HEK293 (cell line): ENCODE measurements at regions not wholly inside any gene's neighbourhood (a gene's known extent, or its start where the extent isn't known, plus 50 kb on each side); places are given as distances from the start of the nearest gene placed in this dataset.

ENCODE experiments used
- CTCF ChIA-PET: fragments of 350-600 bp; formaldehyde crosslinking; extraction: SDS; loops from one replicate; lab custom pipeline; 2021; ENCODE audit warnings: antibody characterized with exemption; lab: Yijun Ruan, JAX
- POLR2A ChIA-PET: fragments of 300-600 bp; formaldehyde crosslinking; extraction: SDS; loops from one replicate; lab custom pipeline; 2020; ENCODE audit warnings: antibody characterized with exemption, inconsistent platforms; lab: Yijun Ruan, JAX
- H3K27ac ChIP-seq: fragments of 200-500 bp; sonication (Bioruptor generic); 2 replicates; pipeline ENCODE4 v1.5.1; 2014; ENCODE audit warnings: low read depth, low read length, control low read depth, inconsistent platforms; ENCODE audit errors: extremely low read depth
- H3K36me3 ChIP-seq, 2 experiments: fragments of 200-500 bp in 1 of 2; sonication (Bioruptor generic) in 1 of 2; 1 replicate in 1 of 2; 2 replicates in 1 of 2; pipeline ENCODE4 v1.5.1; 2014 to 2017; ENCODE audit warnings: inconsistent platforms in 2 of 2, low read length in 2 of 2; ENCODE audit not compliant: control insufficient read depth in 2 of 2, insufficient read depth in 1 of 2
- H3K4me1 ChIP-seq: fragments of 200-500 bp; sonication (Bioruptor generic); 2 replicates; pipeline ENCODE4 v1.5.1; 2014; ENCODE audit warnings: mild to moderate bottlenecking, low read length, inconsistent platforms; ENCODE audit not compliant: control insufficient read depth, insufficient read depth
- H3K4me3 ChIP-seq: 2 replicates; pipeline ENCODE4 v1.5.1; 2011; ENCODE audit warnings: low read depth, mild to moderate bottlenecking, control low read depth, low read length, moderate library complexity
- H3K9me3 ChIP-seq: fragments of 200-500 bp; sonication (Bioruptor generic); 2 replicates; pipeline ENCODE4 v1.5.1; 2014; ENCODE audit warnings: low read depth, low read length, inconsistent platforms; ENCODE audit not compliant: control insufficient read depth, insufficient read depth
- YY2 ChIP-seq: fragments of 450-650 bp; formaldehyde crosslinking; IDR thresholded peaks from 2 replicates; pipeline ENCODE4 v1.5.1; 2016; ENCODE audit warnings: missing biosample characterization, missing genetic modification characterization
- ZNF211 ChIP-seq: fragments of 450-650 bp; formaldehyde crosslinking; IDR thresholded peaks from 2 replicates; pipeline ENCODE4 v1.5.1; 2016; ENCODE audit warnings: low read depth, missing biosample characterization, missing genetic modification characterization
- ZNF239 ChIP-seq: fragments of 450-650 bp; formaldehyde crosslinking; IDR thresholded peaks from 2 replicates; pipeline ENCODE4 v1.5.1; 2016; ENCODE audit warnings: missing biosample characterization, missing genetic modification characterization
- ZNF274 ChIP-seq, 2 experiments: fragments of 200-500 bp in 1 of 2; fragments of 450-650 bp in 1 of 2; sonication (Bioruptor generic) in 1 of 2; formaldehyde crosslinking in 1 of 2; IDR thresholded peaks; 2 replicates each; pipeline versions ENCODE4 v1.5.1 to v1.6.1; 2014 to 2016; ENCODE audit warnings: borderline replicate concordance in 1 of 2, inconsistent platforms in 1 of 2, low read length in 1 of 2, missing biosample characterization in 1 of 2, missing genetic modification characterization in 1 of 2
- ZNF335 ChIP-seq: fragments of 450-650 bp; formaldehyde crosslinking; conservative IDR thresholded peaks from 2 replicates; pipeline ENCODE4 v1.5.1; 2016; ENCODE audit warnings: missing biosample characterization, missing genetic modification characterization
- ZNF391 ChIP-seq: fragments of 450-650 bp; formaldehyde crosslinking; IDR thresholded peaks from 2 replicates; pipeline ENCODE4 v1.5.1; 2016; ENCODE audit warnings: low read depth, missing biosample characterization, missing genetic modification characterization, borderline replicate concordance
- ZNF416 ChIP-seq: fragments of 450-650 bp; formaldehyde crosslinking; IDR thresholded peaks from 2 replicates; pipeline ENCODE4 v1.5.1; 2016; ENCODE audit warnings: missing biosample characterization, missing genetic modification characterization
- ZNF423 ChIP-seq: fragments of 450-650 bp; formaldehyde crosslinking; IDR thresholded peaks from 2 replicates; pipeline ENCODE4 v1.5.1; 2016; ENCODE audit warnings: missing biosample characterization, missing genetic modification characterization
- ZNF433 ChIP-seq: fragments of 450-650 bp; formaldehyde crosslinking; IDR thresholded peaks from 2 replicates; pipeline ENCODE4 v1.5.1; 2016; ENCODE audit warnings: missing biosample characterization, missing genetic modification characterization, low read depth
- ZNF510 ChIP-seq: fragments of 450-650 bp; formaldehyde crosslinking; IDR thresholded peaks from 2 replicates; pipeline ENCODE4 v1.5.1; 2018; ENCODE audit warnings: mild to moderate bottlenecking, missing genetic modification characterization, missing biosample characterization; ENCODE audit not compliant: insufficient replicate concordance
- ZNF600 ChIP-seq: fragments of 450-650 bp; formaldehyde crosslinking; IDR thresholded peaks from 2 replicates; pipeline ENCODE4 v1.5.1; 2016; ENCODE audit warnings: missing biosample characterization, missing genetic modification characterization
- ZNF621 ChIP-seq: fragments of 450-650 bp; formaldehyde crosslinking; IDR thresholded peaks from 2 replicates; pipeline ENCODE4 v1.5.1; 2017; ENCODE audit warnings: missing biosample characterization, missing genetic modification characterization
- ZNF629 ChIP-seq: fragments of 450-650 bp; formaldehyde crosslinking; IDR thresholded peaks from 2 replicates; pipeline ENCODE4 v1.5.1; 2017; ENCODE audit warnings: missing biosample characterization, missing genetic modification characterization
- ZNF660 ChIP-seq: fragments of 450-650 bp; IDR thresholded peaks from 2 replicates; pipeline ENCODE4 v1.5.1; 2018; ENCODE audit warnings: missing biosample characterization, mild to moderate bottlenecking, missing genetic modification characterization
- ZNF776 ChIP-seq: fragments of 450-650 bp; formaldehyde crosslinking; IDR thresholded peaks from 2 replicates; pipeline ENCODE4 v1.5.0; 2017; ENCODE audit warnings: missing biosample characterization, missing genetic modification characterization, borderline replicate concordance
- ZNF843 ChIP-seq: fragments of 450-650 bp; formaldehyde crosslinking; IDR thresholded peaks from 2 replicates; pipeline ENCODE4 v1.5.1; 2016; ENCODE audit warnings: missing biosample characterization, missing genetic modification characterization
- ZSCAN23 ChIP-seq: fragments of 450-650 bp; formaldehyde crosslinking; IDR thresholded peaks from 2 replicates; pipeline ENCODE4 v1.5.1; 2016; ENCODE audit warnings: missing biosample characterization, missing genetic modification characterization
- TF ChIP-seq, protein P1 (sequence below): fragments of 450-650 bp; formaldehyde crosslinking; IDR thresholded peaks from 2 replicates; pipeline ENCODE4 v1.5.1; 2016; ENCODE audit warnings: missing biosample characterization, missing genetic modification characterization
- TF ChIP-seq, protein P2 (sequence below): fragments of 450-650 bp; formaldehyde crosslinking; IDR thresholded peaks from 2 replicates; pipeline ENCODE4 v1.5.1; 2016; ENCODE audit warnings: missing biosample characterization, missing genetic modification characterization
- TF ChIP-seq, protein P3 (sequence below): fragments of 450-650 bp; formaldehyde crosslinking; IDR thresholded peaks from 2 replicates; pipeline ENCODE4 v1.5.1; 2016; ENCODE audit warnings: missing biosample characterization, missing genetic modification characterization
- TF ChIP-seq, protein P4 (sequence below): fragments of 450-650 bp; formaldehyde crosslinking; IDR thresholded peaks from 2 replicates; pipeline ENCODE4 v1.5.1; 2016; ENCODE audit warnings: missing biosample characterization, missing genetic modification characterization
- TF ChIP-seq, protein P5 (sequence below): sonication (generic); formaldehyde crosslinking; IDR thresholded peaks from 2 replicates; pipeline ENCODE4 v1.8.1; 2022; ENCODE audit warnings: mild to moderate bottlenecking, moderate library complexity, missing genetic modification reagents
- TF ChIP-seq, protein P6 (sequence below): fragments of 450-650 bp; formaldehyde crosslinking; IDR thresholded peaks from 2 replicates; pipeline ENCODE4 v1.5.1; 2017; ENCODE audit warnings: missing biosample characterization, missing genetic modification characterization
- TF ChIP-seq, protein P7 (sequence below): fragments of 450-650 bp; formaldehyde crosslinking; IDR thresholded peaks from 2 replicates; pipeline ENCODE4 v1.5.1; 2016; ENCODE audit warnings: missing biosample characterization, missing genetic modification characterization

DNA sequence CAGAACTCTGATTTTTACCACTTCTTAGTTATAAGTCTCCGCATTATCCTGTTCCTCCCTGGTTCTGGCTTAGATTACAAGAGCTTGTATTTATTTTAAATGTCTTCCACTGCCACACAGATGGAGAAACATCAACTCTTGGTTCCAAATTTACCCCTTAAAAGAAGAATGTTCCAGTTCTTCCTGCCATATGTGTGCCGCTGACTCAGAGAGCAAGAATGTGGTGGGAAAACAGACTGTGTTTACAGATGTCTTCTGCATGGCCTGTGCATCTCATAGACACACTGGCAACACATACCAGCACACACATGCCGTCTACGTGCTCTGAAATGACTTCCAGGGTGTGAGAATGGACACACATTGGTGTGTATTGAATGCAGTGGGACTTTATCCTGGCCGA, 383.0 kb downstream of the LRIG3 start:
- H3K27ac ChIP-seq, result no peak overlapping the region
- CTCF ChIA-PET, result interaction anchor here (0.6 to 1.3 kb wide), 3 partner anchors 34 to 628 kb away, joined by 3 to 5 read pairs (median 4); no protein-coding TSS in a partner anchor
- POLR2A ChIA-PET, result no interaction called here

DNA sequence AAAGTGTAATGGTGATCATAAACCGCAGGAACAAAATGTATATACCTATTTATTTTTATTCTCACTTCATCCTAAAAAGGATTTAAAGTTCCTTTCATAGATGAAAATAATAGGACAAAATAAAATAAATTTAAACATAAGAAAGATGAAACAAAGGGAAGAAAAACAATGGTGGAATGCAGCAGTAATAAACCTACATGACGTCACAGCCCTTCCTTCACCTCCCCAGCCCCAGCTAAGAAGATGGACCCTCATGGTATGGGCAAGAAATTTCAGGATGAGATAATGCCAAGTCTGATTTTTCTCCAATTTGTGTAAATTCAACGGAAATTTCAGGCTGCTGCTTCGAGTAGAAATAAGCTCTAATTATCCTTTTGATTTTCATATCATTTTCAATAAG, 381.0 kb downstream of the LRIG3 start:
- POLR2A ChIA-PET, result no interaction called here
- no peak overlapping the region for H3K27ac ChIP-seq
- H3K4me3 ChIP-seq, result no peak overlapping the region

More for the DNA sequence above, 383.0 kb downstream of the LRIG3 start:
- Histone ChIP-seq H3K36me3 (no peaks in the 10 kb centered on the region), H3K9me3 (no peaks in the 10 kb centered on the region), H3K4me1 (no peaks in the 10 kb centered on the region), H3K4me3 (no peak overlapping the region)
- TF ChIP-seq ZNF239 (tag by site-specific recombination) (no peak), ZNF211 (no peak), ZNF843 (no peak), ZNF621 (no peak), ZNF391 (tag by site-specific recombination) (no peak), ZNF600 (tag by site-specific recombination) (no peak), ZNF510 (tag by site-specific recombination) (no peak), ZNF416 (tag by site-specific recombination) (no peak)
- TF ChIP-seq, protein P1, sequence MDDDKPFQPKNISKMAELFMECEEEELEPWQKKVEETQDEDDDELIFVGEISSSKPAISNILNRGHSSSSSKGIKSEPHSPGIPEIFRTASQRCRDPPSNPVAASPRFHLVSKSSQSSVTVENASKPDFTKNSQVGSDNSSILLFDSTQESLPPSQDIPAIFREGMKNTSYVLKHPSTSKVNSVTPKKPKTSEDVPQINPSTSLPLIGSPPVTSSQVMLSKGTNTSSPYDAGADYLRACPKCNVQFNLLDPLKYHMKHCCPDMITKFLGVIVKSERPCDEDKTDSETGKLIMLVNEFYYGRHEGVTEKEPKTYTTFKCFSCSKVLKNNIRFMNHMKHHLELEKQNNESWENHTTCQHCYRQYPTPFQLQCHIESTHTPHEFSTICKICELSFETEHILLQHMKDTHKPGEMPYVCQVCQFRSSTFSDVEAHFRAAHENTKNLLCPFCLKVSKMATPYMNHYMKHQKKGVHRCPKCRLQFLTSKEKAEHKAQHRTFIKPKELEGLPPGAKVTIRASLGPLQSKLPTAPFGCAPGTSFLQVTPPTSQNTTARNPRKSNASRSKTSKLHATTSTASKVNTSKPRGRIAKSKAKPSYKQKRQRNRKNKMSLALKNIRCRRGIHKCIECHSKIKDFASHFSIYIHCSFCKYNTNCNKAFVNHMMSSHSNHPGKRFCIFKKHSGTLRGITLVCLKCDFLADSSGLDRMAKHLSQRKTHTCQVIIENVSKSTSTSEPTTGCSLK (tag by site-specific recombination), result no peak
- TF ChIP-seq, protein P2, sequence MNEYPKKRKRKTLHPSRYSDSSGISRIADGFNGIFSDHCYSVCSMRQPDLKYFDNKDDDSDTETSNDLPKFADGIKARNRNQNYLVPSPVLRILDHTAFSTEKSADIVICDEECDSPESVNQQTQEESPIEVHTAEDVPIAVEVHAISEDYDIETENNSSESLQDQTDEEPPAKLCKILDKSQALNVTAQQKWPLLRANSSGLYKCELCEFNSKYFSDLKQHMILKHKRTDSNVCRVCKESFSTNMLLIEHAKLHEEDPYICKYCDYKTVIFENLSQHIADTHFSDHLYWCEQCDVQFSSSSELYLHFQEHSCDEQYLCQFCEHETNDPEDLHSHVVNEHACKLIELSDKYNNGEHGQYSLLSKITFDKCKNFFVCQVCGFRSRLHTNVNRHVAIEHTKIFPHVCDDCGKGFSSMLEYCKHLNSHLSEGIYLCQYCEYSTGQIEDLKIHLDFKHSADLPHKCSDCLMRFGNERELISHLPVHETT, result no peak
- TF ChIP-seq, protein P3, sequence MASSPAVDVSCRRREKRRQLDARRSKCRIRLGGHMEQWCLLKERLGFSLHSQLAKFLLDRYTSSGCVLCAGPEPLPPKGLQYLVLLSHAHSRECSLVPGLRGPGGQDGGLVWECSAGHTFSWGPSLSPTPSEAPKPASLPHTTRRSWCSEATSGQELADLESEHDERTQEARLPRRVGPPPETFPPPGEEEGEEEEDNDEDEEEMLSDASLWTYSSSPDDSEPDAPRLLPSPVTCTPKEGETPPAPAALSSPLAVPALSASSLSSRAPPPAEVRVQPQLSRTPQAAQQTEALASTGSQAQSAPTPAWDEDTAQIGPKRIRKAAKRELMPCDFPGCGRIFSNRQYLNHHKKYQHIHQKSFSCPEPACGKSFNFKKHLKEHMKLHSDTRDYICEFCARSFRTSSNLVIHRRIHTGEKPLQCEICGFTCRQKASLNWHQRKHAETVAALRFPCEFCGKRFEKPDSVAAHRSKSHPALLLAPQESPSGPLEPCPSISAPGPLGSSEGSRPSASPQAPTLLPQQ, result no peak

More for the DNA sequence above, 381.0 kb downstream of the LRIG3 start:
- Histone ChIP-seq H3K4me1 (no peaks in the 10 kb centered on the region), H3K9me3 (no peaks in the 10 kb centered on the region), H3K36me3 (no peaks in the 10 kb centered on the region)
- CTCF ChIA-PET, result interaction anchor here (0.7 to 4.0 kb wide), 18 partner anchors 14 to 631 kb away, joined by 3 to 48 read pairs (median 4); no protein-coding TSS in a partner anchor
- TF ChIP-seq, protein P4, sequence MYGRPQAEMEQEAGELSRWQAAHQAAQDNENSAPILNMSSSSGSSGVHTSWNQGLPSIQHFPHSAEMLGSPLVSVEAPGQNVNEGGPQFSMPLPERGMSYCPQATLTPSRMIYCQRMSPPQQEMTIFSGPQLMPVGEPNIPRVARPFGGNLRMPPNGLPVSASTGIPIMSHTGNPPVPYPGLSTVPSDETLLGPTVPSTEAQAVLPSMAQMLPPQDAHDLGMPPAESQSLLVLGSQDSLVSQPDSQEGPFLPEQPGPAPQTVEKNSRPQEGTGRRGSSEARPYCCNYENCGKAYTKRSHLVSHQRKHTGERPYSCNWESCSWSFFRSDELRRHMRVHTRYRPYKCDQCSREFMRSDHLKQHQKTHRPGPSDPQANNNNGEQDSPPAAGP (tag by site-specific recombination), result no peak
- TF ChIP-seq ZNF433 (tag by site-specific recombination) (no peak), ZNF629 (no peak), ZNF776 (no peak), ZNF335 (tag by site-specific recombination) (no peak), ZNF660 (tag by site-specific recombination) (no peak), ZNF274 (IDR thresholded peaks at IDR 0.05; ENCODE audit: low read length) (no peak), ZNF274 (tag by site-specific recombination; IDR thresholded peaks at IDR 0.05; ENCODE audit: borderline replicate concordance) (no peak), ZNF423 (tag by site-specific recombination) (no peak), ZSCAN23 (tag by site-specific recombination) (no peak), YY2 (no peak)
- TF ChIP-seq, protein P5, sequence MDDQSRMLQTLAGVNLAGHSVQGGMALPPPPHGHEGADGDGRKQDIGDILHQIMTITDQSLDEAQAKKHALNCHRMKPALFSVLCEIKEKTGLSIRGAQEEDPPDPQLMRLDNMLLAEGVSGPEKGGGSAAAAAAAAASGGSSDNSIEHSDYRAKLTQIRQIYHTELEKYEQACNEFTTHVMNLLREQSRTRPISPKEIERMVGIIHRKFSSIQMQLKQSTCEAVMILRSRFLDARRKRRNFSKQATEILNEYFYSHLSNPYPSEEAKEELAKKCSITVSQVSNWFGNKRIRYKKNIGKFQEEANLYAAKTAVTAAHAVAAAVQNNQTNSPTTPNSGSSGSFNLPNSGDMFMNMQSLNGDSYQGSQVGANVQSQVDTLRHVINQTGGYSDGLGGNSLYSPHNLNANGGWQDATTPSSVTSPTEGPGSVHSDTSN (CRISPR knock-in tag), result no peak
- TF ChIP-seq, protein P6, sequence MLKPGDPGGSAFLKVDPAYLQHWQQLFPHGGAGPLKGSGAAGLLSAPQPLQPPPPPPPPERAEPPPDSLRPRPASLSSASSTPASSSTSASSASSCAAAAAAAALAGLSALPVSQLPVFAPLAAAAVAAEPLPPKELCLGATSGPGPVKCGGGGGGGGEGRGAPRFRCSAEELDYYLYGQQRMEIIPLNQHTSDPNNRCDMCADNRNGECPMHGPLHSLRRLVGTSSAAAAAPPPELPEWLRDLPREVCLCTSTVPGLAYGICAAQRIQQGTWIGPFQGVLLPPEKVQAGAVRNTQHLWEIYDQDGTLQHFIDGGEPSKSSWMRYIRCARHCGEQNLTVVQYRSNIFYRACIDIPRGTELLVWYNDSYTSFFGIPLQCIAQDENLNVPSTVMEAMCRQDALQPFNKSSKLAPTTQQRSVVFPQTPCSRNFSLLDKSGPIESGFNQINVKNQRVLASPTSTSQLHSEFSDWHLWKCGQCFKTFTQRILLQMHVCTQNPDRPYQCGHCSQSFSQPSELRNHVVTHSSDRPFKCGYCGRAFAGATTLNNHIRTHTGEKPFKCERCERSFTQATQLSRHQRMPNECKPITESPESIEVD (tag by site-specific recombination), result no peak
- TF ChIP-seq, protein P7, sequence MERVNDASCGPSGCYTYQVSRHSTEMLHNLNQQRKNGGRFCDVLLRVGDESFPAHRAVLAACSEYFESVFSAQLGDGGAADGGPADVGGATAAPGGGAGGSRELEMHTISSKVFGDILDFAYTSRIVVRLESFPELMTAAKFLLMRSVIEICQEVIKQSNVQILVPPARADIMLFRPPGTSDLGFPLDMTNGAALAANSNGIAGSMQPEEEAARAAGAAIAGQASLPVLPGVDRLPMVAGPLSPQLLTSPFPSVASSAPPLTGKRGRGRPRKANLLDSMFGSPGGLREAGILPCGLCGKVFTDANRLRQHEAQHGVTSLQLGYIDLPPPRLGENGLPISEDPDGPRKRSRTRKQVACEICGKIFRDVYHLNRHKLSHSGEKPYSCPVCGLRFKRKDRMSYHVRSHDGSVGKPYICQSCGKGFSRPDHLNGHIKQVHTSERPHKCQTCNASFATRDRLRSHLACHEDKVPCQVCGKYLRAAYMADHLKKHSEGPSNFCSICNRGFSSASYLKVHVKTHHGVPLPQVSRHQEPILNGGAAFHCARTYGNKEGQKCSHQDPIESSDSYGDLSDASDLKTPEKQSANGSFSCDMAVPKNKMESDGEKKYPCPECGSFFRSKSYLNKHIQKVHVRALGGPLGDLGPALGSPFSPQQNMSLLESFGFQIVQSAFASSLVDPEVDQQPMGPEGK, result no peak
